GM18499 (cell line): ENCODE measurements at regions not wholly inside any gene's neighbourhood (a gene's known extent, or its start where the extent isn't known, plus 50 kb on each side); places are given as distances from the start of the nearest gene placed in this dataset.
"Not testable (repeated sequence)": the region's sequence is repeated elsewhere in the genome, so short reads cannot be mapped to it uniquely, and the experiment has no call there.

ENCODE experiments used
- ATAC-seq: cut with Tn5 transposase; IDR thresholded peaks from one replicate; pipeline ENCODE4 v1.9.1; 2021; ENCODE audit warnings: moderate number of reproducible peaks; ENCODE audit not compliant: insufficient read depth, unreplicated experiment

GRCh38 chr4:31788676-31789075 lies 1068.5 kb downstream of the PCDH7 start:
- ATAC-seq = no peak

GRCh38 chr4:31791666-31792065 lies 1071.5 kb downstream of the PCDH7 start:
- ATAC-seq = no peak

DNA sequence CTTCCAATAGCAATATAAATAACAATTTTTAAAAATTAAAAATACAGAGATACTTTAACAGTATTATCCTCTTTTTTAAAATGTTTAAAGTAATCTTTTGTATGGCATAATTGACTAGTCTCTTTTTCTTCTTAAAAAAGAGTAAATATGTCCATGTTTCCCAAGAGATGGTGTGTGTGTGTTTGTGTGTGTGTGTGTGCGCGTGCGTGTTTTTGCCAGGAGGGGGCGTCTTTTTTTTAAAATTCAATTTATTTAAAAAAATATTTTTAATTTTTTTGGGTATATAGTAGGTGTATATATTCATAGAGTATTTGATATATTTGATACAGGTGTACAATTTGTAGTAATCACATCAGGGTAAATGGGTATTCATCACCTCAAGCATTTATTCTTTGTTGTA lies 1073.7 kb downstream of the PCDH7 start:
- ATAC-seq = no peak

DNA sequence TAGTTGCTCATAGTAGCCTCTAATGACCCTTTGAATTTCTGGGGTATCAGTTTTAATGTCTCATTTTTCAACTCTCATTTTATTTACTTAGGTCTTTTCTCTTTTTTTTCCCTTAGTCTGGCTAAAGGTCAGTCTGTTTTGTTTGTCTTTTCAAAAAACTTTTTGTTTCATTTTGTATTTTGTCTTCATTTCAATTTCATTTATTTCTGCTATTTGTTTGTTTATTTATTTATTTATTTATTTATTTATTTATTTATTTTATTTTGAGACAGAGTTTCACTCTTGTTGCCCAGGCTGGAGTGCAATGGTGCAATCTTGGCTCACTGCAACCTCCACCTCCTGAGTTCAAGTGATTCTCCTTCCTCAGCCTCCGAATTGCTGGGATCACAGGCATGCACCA lies 1076.9 kb downstream of the PCDH7 start:
- not testable (repeated sequence) for ATAC-seq

GRCh38 chr4:31803526-31804195 lies 1083.5 kb downstream of the PCDH7 start:
- ATAC-seq = no peak

DNA sequence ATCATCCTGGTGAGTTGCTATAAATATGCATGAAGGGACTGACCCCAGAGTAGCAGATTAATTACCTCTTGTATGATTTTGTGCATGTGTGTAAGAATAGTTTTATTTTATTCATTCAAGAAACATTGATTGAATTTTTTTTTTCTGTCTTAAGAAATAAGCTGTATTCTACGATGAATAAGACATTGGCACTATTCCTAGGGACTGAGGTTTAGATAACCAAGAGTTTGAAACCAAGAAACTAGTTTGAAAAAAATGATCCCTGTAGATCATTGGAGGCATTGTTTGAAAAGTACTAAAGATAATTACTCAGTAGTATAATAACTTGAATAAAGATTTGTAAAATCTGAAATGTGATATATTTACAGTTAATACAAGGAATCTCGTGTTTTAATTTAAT lies 1086.9 kb downstream of the PCDH7 start:
- no peak for ATAC-seq

DNA sequence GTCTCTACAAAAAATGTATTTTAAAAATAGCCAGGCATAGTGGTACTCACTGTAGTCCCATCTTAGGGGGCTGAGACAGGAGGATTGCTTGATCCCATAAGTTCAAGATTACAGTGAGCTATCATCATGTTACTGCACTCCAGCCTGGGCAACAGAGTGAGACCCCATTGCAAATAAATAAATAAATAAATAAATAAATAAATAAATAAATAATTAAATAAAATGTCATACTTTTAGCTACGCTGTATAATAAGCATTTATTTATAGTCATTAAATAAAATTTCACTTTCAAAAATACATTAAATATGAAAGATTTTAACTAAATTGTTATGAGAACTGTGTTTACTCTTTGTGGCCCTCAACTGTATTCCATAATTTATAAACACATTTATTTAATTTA lies 1124.2 kb downstream of the PCDH7 start:
- ATAC-seq = no peak

GRCh38 chr4:31851946-31852345 lies 1131.8 kb downstream of the PCDH7 start:
- ATAC-seq = no peak

GRCh38 chr4:31877429-31877828 lies 1157.3 kb downstream of the PCDH7 start:
- no peak for ATAC-seq

DNA sequence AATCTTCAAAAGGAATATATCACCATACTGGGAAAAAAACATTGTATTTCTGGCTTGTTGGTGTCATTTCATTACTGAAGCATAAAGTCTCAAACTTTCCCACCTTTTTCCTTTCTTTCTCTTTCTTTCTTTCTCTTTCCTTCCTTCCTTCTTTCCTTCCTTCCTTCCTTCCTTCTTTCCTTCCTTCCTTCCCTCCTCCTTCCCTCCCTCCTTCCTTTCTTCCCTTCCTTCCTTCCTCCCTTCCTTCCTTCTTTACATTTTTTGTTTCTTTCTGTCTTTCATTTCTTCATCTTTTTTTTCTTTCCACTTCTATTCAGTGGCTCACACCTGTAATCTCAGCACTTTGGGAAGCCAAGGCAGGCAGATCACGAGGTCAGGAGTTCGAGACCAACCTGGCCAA lies 1160.7 kb downstream of the PCDH7 start:
- not testable (repeated sequence) for ATAC-seq

DNA sequence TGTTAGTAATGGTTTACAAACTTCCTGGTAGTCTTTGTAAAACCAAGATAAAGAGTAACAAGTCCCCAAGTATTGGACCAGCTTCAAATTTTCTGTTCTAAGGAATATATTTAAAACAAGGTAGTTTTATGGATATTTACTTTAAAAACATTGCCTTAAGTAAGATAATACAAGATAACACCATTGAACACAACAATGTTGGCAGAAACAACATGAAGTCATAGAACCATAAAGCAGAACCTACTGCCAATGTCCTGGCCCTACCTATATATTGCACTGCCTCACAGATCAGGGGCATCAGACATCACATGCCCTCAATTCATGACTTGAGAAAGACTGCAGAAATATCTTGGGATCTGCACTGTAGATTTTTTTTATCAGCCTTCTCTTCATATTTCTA lies 1176.2 kb downstream of the PCDH7 start:
- ATAC-seq = no peak

GRCh38 chr4:31905363-31905762 lies 1185.2 kb downstream of the PCDH7 start:
- ATAC-seq = no peak

- ATAC-seq = no peak
Observed at GRCh38 chr4:31908261-31908660, 1188.1 kb downstream of the PCDH7 start.

- ATAC-seq = no peak
Observed at GRCh38 chr4:31917334-31917733, 1197.2 kb downstream of the PCDH7 start.

GRCh38 chr4:31918891-31919290 lies 1198.7 kb downstream of the PCDH7 start:
- no peak for ATAC-seq

DNA sequence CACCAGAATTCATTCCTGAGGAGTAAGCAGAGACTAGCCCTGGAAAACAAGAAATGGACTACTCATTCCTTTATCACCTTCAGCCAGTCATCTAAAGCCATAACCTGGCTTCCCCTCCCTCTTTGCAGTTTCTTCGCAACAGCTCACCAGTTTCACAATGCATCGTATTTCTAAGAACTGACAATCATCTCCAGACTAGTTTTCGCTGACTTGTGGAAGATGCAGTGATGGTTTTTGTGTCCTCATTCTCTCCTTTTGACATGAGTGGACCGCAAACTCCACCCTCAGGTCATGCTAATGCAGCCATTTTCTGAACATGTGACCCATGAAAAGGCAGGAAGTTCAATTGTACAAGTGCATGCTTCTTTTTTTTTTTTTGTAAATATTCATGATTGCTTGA lies 1203.5 kb downstream of the PCDH7 start:
- no peak for ATAC-seq

DNA sequence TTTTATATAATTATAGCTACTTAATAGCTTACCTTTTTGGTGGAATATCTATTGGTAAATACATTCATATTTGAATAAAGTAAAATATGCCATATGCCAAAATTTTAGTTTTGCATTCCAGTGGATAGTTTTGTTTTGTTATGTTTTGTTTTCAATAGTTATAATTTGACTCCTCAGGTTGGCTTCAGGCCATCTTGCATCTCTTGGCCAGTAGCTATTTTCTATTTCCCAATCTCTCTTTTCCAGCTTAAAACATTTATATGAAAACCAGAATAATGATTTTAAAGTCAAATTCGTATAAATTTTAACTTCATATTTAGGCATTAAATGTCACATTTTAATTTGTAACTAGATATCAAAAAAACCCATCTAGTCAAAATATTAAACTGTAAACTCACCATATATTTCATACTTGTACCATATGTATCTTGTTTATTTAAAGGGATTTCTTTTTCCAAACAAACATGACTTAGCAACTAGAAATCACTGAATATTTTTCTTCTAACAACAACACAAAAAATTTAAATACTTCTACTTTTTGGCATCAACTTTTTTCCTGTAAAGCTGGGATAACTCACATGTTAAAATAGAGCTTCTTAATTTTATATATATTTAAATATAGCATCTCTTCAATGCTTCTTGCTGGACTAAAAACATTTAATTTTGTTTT lies 1209.6 kb downstream of the PCDH7 start:
- no peak for ATAC-seq

GRCh38 chr4:31946456-31946855 lies 1226.3 kb downstream of the PCDH7 start:
- ATAC-seq = no peak

DNA sequence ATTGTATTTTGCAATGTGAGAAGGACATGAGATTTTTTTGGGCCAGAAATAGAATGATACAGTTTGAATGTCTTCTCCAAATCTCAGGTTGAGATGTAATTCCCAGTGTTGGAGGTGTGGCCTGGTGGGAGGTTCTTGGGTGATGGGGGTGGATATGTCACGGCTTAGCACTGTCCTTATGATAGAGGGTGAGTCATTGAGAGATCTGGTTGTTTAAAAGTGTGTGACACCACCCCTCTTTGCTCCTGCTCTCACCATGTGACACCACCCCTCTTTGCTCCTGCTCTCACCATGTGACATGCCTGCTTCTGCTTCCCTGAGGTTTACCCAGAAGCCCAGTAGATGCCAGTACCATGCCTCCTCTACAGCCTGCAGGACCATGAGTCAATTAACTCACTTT lies 1226.9 kb downstream of the PCDH7 start:
- ATAC-seq = no peak

DNA sequence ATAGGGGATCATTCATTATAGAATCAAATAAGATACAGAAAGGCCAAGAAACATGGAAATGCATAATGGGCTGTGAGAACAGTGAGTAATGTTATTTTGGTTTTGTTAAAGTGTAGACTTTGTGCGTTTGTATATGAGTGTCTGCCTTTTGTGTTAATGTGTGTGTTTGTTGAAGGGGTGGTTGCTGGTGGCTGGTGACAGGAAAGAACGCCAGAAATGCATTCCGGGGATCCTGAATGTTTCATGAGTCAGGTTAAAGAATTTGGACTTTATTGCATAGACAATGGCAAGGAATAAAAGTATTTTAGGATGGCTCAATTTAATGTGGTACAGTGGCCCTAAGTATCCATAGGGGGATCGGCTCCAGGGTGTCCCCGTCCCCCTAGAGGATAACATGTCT lies 1228.9 kb downstream of the PCDH7 start:
- no peak for ATAC-seq

DNA sequence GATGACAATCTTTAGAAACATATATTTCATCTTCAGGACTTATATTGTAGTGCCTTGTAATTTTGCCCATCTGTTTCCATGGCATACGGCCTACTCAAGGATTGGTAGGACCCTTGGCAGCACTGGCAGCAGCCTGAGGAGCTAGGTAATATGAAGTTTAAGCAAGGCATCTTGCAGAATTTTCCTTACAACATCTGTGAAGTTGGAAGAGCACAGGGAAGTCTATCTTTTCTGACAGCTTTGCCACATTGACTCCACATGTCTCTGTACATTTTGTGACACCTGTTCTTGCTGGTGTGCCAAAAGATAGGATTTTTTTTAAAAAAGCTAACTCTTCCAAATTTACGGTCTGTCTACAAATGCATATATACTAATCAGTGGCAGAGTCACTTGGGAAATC lies 1235.2 kb downstream of the PCDH7 start:
- ATAC-seq = no peak

- no peak for ATAC-seq
Observed at GRCh38 chr4:31959972-31960371, 1239.8 kb downstream of the PCDH7 start.
